Dedifferentiated amniotic fluid mesenchymal stem cell (primary cell): ENCODE measurements at regions not wholly inside any gene's neighbourhood (a gene's known extent, or its start where the extent isn't known, plus 50 kb on each side); places are given as distances from the start of the nearest gene placed in this dataset.
A peak's percentile ranks its signal among the peaks of the same experiment; 100 is the strongest.
"Not testable (repeated sequence)": the region's sequence is repeated elsewhere in the genome, so short reads cannot be mapped to it uniquely, and the experiment has no call there.

Source experiments
- DNase-seq: peaks from one replicate; pipeline ENCODE4 v3.0.0-alpha.2; 2016; ENCODE audit errors: extremely low spot score

DNA sequence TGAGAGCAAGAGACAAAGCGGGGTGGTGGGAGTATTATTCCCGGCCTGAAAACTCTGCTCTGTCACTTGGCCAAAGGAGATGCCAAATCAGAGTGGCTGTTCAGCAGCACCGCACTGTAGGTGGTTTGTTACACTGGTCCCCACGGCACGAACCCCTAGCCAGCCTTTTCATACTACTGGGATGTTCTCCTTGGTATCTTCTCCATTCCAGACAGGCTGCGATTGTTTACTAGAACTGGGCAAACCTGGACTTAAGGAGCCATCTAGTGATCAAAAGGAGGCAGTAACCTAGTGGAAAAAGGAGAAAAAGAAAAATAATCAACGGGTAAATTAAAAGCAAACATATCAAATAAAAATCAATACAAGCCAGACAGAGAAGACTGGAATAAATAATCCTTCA is 58.9 kb upstream of the TMTC2 start:
- DNase-seq: peak; percentile 64

DNA sequence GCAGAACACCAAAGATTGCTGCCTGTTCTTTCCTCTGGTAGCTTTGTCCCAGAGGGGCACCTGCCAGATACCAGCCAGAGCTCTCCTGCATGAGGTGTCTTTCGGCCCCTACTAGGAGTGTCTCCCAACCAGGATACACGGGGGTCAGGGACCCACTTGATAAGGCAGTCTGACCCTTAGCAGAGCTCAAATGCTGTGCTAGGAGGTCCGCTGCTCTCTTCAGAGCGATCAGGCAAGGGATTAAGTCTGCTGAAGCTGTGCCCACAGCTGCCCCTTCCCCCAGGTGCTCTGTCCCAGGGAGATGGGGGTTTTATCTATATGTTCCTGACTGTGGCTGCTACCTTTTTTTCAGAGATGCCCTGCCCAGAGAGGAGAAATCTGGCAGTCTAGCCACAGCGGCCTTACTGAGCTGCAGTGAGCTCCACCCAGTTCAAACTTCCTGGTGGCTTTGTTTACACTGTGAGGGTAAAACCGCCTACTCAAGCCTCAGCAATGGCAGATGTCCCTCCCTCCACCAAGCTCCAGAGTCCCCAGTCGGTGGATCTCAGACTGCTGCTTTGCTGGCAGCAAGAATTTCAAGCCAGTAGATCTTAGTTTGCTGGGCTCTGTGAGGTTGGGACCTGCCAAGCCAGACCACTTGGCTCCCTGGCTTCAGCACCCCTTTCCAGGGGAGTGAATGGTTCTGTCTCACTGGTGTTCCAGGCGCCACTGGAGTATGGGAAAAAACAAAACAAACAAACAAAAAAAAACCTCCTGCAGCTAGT is 52.0 kb upstream of the TMTC2 start:
- DNase-seq: not testable (repeated sequence)

DNA sequence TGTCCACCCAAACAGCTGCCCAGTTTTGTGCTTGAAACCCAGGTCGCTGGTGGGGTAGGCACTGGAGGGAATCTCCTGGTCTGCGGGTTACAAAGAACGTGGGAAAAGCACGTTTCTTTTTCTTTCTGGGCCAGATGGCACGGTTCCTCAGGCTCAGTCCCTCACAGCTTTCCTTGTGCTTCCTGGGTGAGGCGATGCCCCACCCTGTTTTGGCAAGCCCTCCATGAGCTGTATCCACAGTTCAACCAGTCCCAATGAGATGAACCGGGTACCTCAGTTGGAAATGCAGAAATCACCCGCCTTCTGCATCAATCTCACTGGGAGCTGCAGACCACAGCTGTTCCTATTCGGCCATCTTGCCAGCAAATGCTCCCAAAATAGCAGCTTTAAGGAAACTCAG is 51.4 kb upstream of the TMTC2 start:
- no peak for DNase-seq
